ENCODE measurements at regions not wholly inside any gene's neighbourhood (a gene's known extent, or its start where the extent isn't known, plus 50 kb on each side); places are given as distances from the start of the nearest gene placed in this dataset.

DNA sequence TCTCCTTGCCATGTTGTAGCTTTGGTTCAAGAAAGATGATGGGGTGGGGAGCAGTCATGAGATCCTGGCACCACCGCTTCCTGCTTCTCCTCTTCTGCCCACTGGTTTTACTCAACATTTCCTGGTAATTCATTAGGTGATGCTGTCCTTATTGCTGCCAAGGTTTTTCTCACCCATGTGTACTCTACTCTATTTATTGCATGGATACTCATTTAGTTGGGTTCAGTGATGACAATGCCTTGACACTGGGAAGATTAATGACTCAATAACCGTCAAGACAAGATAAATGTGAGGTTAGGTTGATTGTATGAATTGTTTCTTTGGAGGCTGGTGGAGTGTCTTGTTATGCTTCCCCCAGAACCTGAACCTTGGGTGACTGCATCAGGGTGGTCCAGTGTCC is 484.2 kb downstream of the SIPA1L2 start:
- no peaks in the 10 kb centered on the region for H3K27me3 ChIP-seq (ENCODE audit: control insufficient read depth in 2 of 2, insufficient read depth in 2 of 2, low read length in 2 of 2)
- H2AFZ ChIP-seq (ENCODE audit: low read depth, low read length) = no peak overlapping the region
- intact Hi-C loops (cut with micrococcal nuclease) = no loop called here
- H3K36me3 ChIP-seq (ENCODE audit: control insufficient read depth, insufficient read depth, low read length) = no peaks in the 10 kb centered on the region
- H3K9me1 ChIP-seq (ENCODE audit: control insufficient read depth, insufficient read depth, low read length) = no peaks in the 10 kb centered on the region
- FAIRE-seq (no peak), ATAC-seq (no peak), DNase-seq (ENCODE audit: extremely low read depth in 1 of 4, low spot score in 3 of 4) (no peak)
- no peaks in the 10 kb centered on the region for H3K79me2 ChIP-seq (ENCODE audit: control insufficient read depth, insufficient read depth, low read length)
- H3K27ac ChIP-seq (ENCODE audit: extremely low read depth, low read depth, low read length) = no peak overlapping the region
- 2% methylated on average over 2 of the region's 2 CpGs for WGBS (ENCODE audit: insufficient coverage, low coverage, missing lambda C conversion rate)
- H3K9ac ChIP-seq (ENCODE audit: insufficient read depth in 1 of 2, low read depth in 2 of 2, low read length in 2 of 2) = no peak overlapping the region
- no peak overlapping the region for H3K4me3 ChIP-seq
- BruUV-seq (replicated peaks) = no TSS peak
- no peak overlapping the region for H3K4me2 ChIP-seq (ENCODE audit: insufficient read depth, low read length)
- POLR2A ChIA-PET = no interaction called here
- TF ChIP-seq HNRNPLL (IDR thresholded peaks at IDR 0.05; ENCODE audit: low read depth, low read length, poor library complexity, severe bottlenecking) = no peak
- no peak for TF ChIP-seq PCBP2 (IDR thresholded peaks at IDR 0.05; ENCODE audit: low read depth, low read length, poor library complexity, severe bottlenecking)
- no peak for TF ChIP-seq ZKSCAN8 (CRISPR knock-in tag; IDR thresholded peaks at IDR 0.05)
- no peak for TF ChIP-seq HNRNPL (IDR thresholded peaks at IDR 0.05; ENCODE audit: low read depth, low read length)
- TF ChIP-seq RBM15 (IDR thresholded peaks at IDR 0.05; ENCODE audit: insufficient read depth, low read length) = no peak
- TF ChIP-seq, protein P1, sequence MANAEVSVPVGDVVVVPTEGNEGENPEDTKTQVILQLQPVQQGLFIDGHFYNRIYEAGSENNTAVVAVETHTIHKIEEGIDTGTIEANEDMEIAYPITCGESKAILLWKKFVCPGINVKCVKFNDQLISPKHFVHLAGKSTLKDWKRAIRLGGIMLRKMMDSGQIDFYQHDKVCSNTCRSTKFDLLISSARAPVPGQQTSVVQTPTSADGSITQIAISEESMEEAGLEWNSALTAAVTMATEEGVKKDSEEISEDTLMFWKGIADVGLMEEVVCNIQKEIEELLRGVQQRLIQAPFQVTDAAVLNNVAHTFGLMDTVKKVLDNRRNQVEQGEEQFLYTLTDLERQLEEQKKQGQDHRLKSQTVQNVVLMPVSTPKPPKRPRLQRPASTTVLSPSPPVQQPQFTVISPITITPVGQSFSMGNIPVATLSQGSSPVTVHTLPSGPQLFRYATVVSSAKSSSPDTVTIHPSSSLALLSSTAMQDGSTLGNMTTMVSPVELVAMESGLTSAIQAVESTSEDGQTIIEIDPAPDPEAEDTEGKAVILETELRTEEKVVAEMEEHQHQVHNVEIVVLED (CRISPR knock-in tag; IDR thresholded peaks at IDR 0.05) = no peak
- TF ChIP-seq, protein P2, sequence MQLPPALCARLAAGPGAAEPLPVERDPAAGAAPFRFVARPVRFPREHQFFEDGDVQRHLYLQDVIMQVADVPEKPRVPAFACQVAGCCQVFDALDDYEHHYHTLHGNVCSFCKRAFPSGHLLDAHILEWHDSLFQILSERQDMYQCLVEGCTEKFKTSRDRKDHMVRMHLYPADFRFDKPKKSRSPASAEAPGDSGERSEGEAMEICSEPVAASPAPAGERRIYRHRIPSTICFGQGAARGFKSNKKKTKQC (CRISPR knock-in tag; IDR thresholded peaks at IDR 0.05) = no peak
- no peak for TF ChIP-seq ZNF12 (CRISPR knock-in tag; IDR thresholded peaks at IDR 0.05)
- TF ChIP-seq RBM22 (IDR thresholded peaks at IDR 0.05; ENCODE audit: low read depth, low read length, poor library complexity, severe bottlenecking) = no peak
- no peak for TF ChIP-seq GATAD2A (IDR thresholded peaks at IDR 0.05)
- no peak for TF ChIP-seq SPI1 (IDR thresholded peaks at IDR 0.05; ENCODE audit: borderline replicate concordance, low read depth, low read length)
- TF ChIP-seq FOXM1 (IDR thresholded peaks at IDR 0.05; ENCODE audit: low read depth) = no peak
- no peak for TF ChIP-seq FOXM1 (CRISPR knock-in tag; IDR thresholded peaks at IDR 0.05; ENCODE audit: low read depth)
- TF ChIP-seq, protein P3, sequence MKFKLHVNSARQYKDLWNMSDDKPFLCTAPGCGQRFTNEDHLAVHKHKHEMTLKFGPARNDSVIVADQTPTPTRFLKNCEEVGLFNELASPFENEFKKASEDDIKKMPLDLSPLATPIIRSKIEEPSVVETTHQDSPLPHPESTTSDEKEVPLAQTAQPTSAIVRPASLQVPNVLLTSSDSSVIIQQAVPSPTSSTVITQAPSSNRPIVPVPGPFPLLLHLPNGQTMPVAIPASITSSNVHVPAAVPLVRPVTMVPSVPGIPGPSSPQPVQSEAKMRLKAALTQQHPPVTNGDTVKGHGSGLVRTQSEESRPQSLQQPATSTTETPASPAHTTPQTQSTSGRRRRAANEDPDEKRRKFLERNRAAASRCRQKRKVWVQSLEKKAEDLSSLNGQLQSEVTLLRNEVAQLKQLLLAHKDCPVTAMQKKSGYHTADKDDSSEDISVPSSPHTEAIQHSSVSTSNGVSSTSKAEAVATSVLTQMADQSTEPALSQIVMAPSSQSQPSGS (CRISPR knock-in tag; IDR thresholded peaks at IDR 0.05) = no peak
- no peak for TF ChIP-seq YBX1 (IDR thresholded peaks at IDR 0.05)
- TF ChIP-seq ZNF766 (CRISPR knock-in tag; conservative IDR thresholded peaks at IDR 0.05) = no peak
- TF ChIP-seq ZNF121 (CRISPR knock-in tag; conservative IDR thresholded peaks at IDR 0.05) = no peak
- no peak for TF ChIP-seq ZNF445 (CRISPR knock-in tag; IDR thresholded peaks at IDR 0.05; ENCODE audit: low read depth)
- no peaks in the 10 kb centered on the region for H3K4me1 ChIP-seq (replicated peaks in 1 of 2; ENCODE audit: control insufficient read depth in 2 of 2, insufficient read depth in 2 of 2, low read length in 2 of 2)
- no peaks in the 10 kb centered on the region for H3K9me3 ChIP-seq (replicated peaks; ENCODE audit: control insufficient read depth, insufficient read depth, low read depth, low read length)
- H4K20me1 ChIP-seq (replicated peaks; ENCODE audit: control insufficient read depth, insufficient read depth, low read length) = no peaks in the 10 kb centered on the region
- in situ Hi-C loops (cut with MboI) = no loop called here
- CTCF ChIA-PET (ENCODE audit: low intra/inter-chr PET ratio) = no interaction called here

All from K562 (cell line).